WTC11 (cell line): ENCODE measurements at regions not wholly inside any gene's neighbourhood (a gene's known extent, or its start where the extent isn't known, plus 50 kb on each side); places are given as distances from the start of the nearest gene placed in this dataset.

ENCODE experiments used
- ATAC-seq: fragments of 200-7000 bp; cut with Tn5 transposase; 2 replicates; pipeline ENCODE4 v1.10.0; 2021; ENCODE audit warnings: mild to moderate bottlenecking, moderate library complexity
- CTCF ChIA-PET: fragments of 300-600 bp; sonication (Branson Sonifier 250); formaldehyde crosslinking; loops from one replicate; lab custom pipeline; 2021; ENCODE audit warnings: antibody characterized with exemption; lab: Charles Lee
- POLR2A ChIA-PET: fragments of 350-600 bp; sonication (Branson Sonifier 250); formaldehyde crosslinking; loops from one replicate; lab custom pipeline; 2021; ENCODE audit warnings: antibody characterized with exemption; lab: Charles Lee
- DNase-seq: peaks from one replicate; pipeline ENCODE4 v3.0.0; 2021; ENCODE audit warnings: low spot score
- H3K27ac Mint-ChIP-seq: 2 replicates; pipeline ENCODE4 v1.8.0; 2021; ENCODE audit warnings: mixed read lengths
- H3K27me3 Mint-ChIP-seq: 2 replicates; pipeline ENCODE4 v1.8.0; 2021; ENCODE audit warnings: low read depth, mild to moderate bottlenecking, moderate library complexity, mixed read lengths
- H3K36me3 Mint-ChIP-seq: 2 replicates; pipeline ENCODE4 v1.8.0; 2021; ENCODE audit warnings: mixed read lengths
- H3K4me1 Mint-ChIP-seq: 2 replicates; pipeline ENCODE4 v1.8.0; 2022; ENCODE audit warnings: mixed read lengths
- H3K4me3 Mint-ChIP-seq: 2 replicates; pipeline ENCODE4 v1.8.0; 2021; ENCODE audit warnings: mild to moderate bottlenecking, moderate library complexity, mixed read lengths
- H3K9me3 Mint-ChIP-seq: 2 replicates; pipeline ENCODE4 v1.8.0; 2021; ENCODE audit warnings: mixed read lengths
- ATF2 ChIP-seq: sonication (generic); formaldehyde crosslinking; IDR thresholded peaks from 2 replicates; pipeline ENCODE4 v1.8.1; 2022; ENCODE audit warnings: low read depth, missing genetic modification reagents, borderline replicate concordance
- CDX4 ChIP-seq: fragments of 250-450 bp; sonication (Bioruptor Pico); IDR thresholded peaks from 2 replicates; pipeline ENCODE4 v1.9.0; 2021; ENCODE audit warnings: moderate library complexity, mild to moderate bottlenecking, inconsistent platforms, borderline replicate concordance
- CREB1 ChIP-seq: sonication (generic); formaldehyde crosslinking; IDR thresholded peaks from 2 replicates; pipeline ENCODE4 v1.8.0; 2023; ENCODE audit warnings: mild to moderate bottlenecking, missing genetic modification reagents
- ETV6 ChIP-seq: sonication (generic); formaldehyde crosslinking; IDR thresholded peaks from 2 replicates; pipeline ENCODE4 v1.8.1; 2022; ENCODE audit warnings: mild to moderate bottlenecking, missing genetic modification reagents
- GABPB1 ChIP-seq: sonication (generic); formaldehyde crosslinking; IDR thresholded peaks from 2 replicates; pipeline ENCODE4 v1.8.1; 2023; ENCODE audit warnings: mild to moderate bottlenecking, missing genetic modification reagents
- NR3C1 ChIP-seq: sonication (generic); formaldehyde crosslinking; conservative IDR thresholded peaks from 2 replicates; pipeline ENCODE4 v1.8.1; 2023; ENCODE audit warnings: low read depth, mild to moderate bottlenecking, missing genetic modification reagents
- SP1 ChIP-seq: sonication (generic); formaldehyde crosslinking; conservative IDR thresholded peaks from 2 replicates; pipeline ENCODE4 v1.8.1; 2022; ENCODE audit warnings: missing genetic modification reagents
- STAT6 ChIP-seq: sonication (generic); formaldehyde crosslinking; conservative IDR thresholded peaks from 2 replicates; pipeline ENCODE4 v1.8.1; 2023; ENCODE audit warnings: mild to moderate bottlenecking, low read depth, missing genetic modification reagents, moderate library complexity
- ZNF219 ChIP-seq: sonication (generic); formaldehyde crosslinking; IDR thresholded peaks from 2 replicates; pipeline ENCODE4 v1.8.0; 2023; ENCODE audit warnings: missing genetic modification reagents, mild to moderate bottlenecking, borderline replicate concordance
- ZNF281 ChIP-seq: sonication (generic); formaldehyde crosslinking; IDR thresholded peaks from 2 replicates; pipeline ENCODE4 v1.8.0; 2023; ENCODE audit warnings: mild to moderate bottlenecking, missing genetic modification reagents
- ZNF317 ChIP-seq: sonication (generic); formaldehyde crosslinking; IDR thresholded peaks from 2 replicates; pipeline ENCODE4 v1.8.1; 2023; ENCODE audit warnings: low read depth, mild to moderate bottlenecking, moderate library complexity, missing genetic modification reagents, borderline replicate concordance
- ZNF425 ChIP-seq: fragments of 250-450 bp; sonication (Bioruptor Pico); conservative IDR thresholded peaks from 2 replicates; pipeline ENCODE4 v1.9.0; 2021; ENCODE audit warnings: mild to moderate bottlenecking

- no peaks in the 10 kb centered on the region for H3K4me1 Mint-ChIP-seq
- DNase-seq: no peak
- CTCF ChIA-PET: interaction anchor here (1.2 to 1.4 kb wide), 2 partner anchors 17 to 19 kb away, joined by 3 to 4 read pairs; no protein-coding TSS in a partner anchor
- no peak overlapping the region for H3K27ac Mint-ChIP-seq
- no peaks in the 10 kb centered on the region for H3K9me3 Mint-ChIP-seq
- no peaks in the 10 kb centered on the region for H3K36me3 Mint-ChIP-seq
- no peak overlapping the region for H3K4me3 Mint-ChIP-seq
- POLR2A ChIA-PET: no interaction called here
- no peak for TF ChIP-seq ZNF219 (CRISPR knock-in tag)
- TF ChIP-seq ATF2 (CRISPR knock-in tag): no peak
- no peak for ATAC-seq
- no peaks in the 10 kb centered on the region; the same call in 1 of the 2 replicates for H3K27me3 Mint-ChIP-seq
Measured at GRCh38 chr6:138025528-138025978, 81.7 kb downstream of the PERP start.

GRCh38 chr6:138026342-138026741 is 80.9 kb downstream of the PERP start:
- no peak for ATAC-seq
- no peaks in the 10 kb centered on the region; the same call in none of the 2 replicates for H3K27me3 Mint-ChIP-seq

More at GRCh38 chr6:138026342-138026741, 80.9 kb downstream of the PERP start:
- POLR2A ChIA-PET: no interaction called here
- H3K36me3 Mint-ChIP-seq: no peaks in the 10 kb centered on the region
- H3K4me3 Mint-ChIP-seq: no peak overlapping the region
- DNase-seq: no peak
- TF ChIP-seq ETV6 (CRISPR knock-in tag) (no peak), CDX4 (CRISPR knock-in tag) (no peak), ZNF425 (no peak), ATF2 (CRISPR knock-in tag) (no peak), STAT6 (CRISPR knock-in tag) (no peak), ZNF281 (CRISPR knock-in tag) (no peak), GABPB1 (CRISPR knock-in tag) (no peak), CREB1 (no peak), SP1 (CRISPR knock-in tag) (no peak), ZNF317 (CRISPR knock-in tag) (no peak), NR3C1 (no peak)
- TF ChIP-seq, all 79 proteins: peak for 0
- CTCF ChIA-PET: no interaction called here
- Mint-ChIP-seq H3K27ac (no peak overlapping the region), H3K4me1 (no peaks in the 10 kb centered on the region), H3K9me3 (no peaks in the 10 kb centered on the region)
